RWPE1 (cell line): ENCODE measurements at regions not wholly inside any gene's neighbourhood (a gene's known extent, or its start where the extent isn't known, plus 50 kb on each side); places are given as distances from the start of the nearest gene placed in this dataset.
"Not testable (repeated sequence)": the region's sequence is repeated elsewhere in the genome, so short reads cannot be mapped to it uniquely, and the experiment has no call there.

Experiments
- CTCF ChIA-PET: fragments of 350-600 bp; sonication (Branson Sonifier 250); formaldehyde crosslinking; extraction: SDS; loops from one replicate; lab custom pipeline; 2021; lab: Yijun Ruan, JAX
- POLR2A ChIA-PET: fragments of 400-600 bp; formaldehyde crosslinking; extraction: SDS; loops from one replicate; lab custom pipeline; 2020; ENCODE audit warnings: antibody characterized with exemption; ENCODE audit not compliant: low non-redundant PET; lab: Yijun Ruan, JAX
- DNase-seq: peaks from one replicate; pipeline ENCODE4 v3.0.0; 2012; ENCODE audit warnings: low spot score
- H3K27ac ChIP-seq: fragments of 450-650 bp; 2 replicates; pipeline ENCODE4 v1.5.1; 2017
- TF ChIP-seq, protein P1 (sequence below): fragments of 450-650 bp; conservative IDR thresholded peaks from 2 replicates; pipeline ENCODE4 v1.5.1; 2017; ENCODE audit warnings: low read depth, mild to moderate bottlenecking

DNA sequence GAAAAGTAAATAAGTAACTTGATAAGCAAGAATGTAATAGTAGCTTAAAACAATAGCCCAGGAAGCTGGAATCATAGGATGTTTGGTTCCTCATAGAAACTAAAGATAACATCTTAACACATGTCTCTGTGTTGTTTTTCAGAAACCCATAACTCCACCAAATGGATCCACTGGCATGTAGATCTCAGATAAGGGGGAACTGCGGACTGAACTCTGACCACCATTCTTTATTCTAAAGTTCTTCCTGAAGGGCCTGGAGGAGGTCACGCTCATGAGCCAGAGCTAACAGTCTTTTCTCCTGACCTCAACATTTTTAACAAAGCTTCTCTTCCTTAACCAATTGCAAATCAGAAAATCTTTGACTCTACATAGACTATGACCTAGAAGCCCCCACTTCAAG, 101.9 kb downstream of the SOX14 start:
- CTCF ChIA-PET = no interaction called here
- TF ChIP-seq, protein P1, sequence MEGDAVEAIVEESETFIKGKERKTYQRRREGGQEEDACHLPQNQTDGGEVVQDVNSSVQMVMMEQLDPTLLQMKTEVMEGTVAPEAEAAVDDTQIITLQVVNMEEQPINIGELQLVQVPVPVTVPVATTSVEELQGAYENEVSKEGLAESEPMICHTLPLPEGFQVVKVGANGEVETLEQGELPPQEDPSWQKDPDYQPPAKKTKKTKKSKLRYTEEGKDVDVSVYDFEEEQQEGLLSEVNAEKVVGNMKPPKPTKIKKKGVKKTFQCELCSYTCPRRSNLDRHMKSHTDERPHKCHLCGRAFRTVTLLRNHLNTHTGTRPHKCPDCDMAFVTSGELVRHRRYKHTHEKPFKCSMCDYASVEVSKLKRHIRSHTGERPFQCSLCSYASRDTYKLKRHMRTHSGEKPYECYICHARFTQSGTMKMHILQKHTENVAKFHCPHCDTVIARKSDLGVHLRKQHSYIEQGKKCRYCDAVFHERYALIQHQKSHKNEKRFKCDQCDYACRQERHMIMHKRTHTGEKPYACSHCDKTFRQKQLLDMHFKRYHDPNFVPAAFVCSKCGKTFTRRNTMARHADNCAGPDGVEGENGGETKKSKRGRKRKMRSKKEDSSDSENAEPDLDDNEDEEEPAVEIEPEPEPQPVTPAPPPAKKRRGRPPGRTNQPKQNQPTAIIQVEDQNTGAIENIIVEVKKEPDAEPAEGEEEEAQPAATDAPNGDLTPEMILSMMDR = no peak
- POLR2A ChIA-PET = no interaction called here
- DNase-seq = no peak
- no peak overlapping the region for H3K27ac ChIP-seq

DNA sequence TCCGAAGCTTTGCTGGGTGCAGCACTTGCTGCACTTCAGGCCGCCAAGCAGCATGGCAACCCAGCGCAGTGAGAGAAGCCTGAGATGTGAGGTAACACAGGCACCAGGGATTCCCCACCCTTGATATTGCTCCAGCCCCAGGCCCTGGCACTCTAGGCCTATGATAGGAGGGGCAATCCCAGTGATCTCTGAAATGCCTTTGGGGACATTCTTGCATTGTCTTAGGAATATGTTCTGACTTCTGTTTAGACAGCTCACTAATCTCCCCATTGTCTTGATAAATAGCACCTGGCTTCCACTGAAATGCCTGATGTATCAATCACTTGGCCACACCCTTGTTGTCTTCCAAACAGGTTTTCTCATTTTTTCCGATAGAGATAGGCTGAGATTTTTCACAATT, 102.8 kb downstream of the SOX14 start:
- CTCF ChIA-PET = no interaction called here
- TF ChIP-seq, protein P1 = no peak
- POLR2A ChIA-PET = no interaction called here
- H3K27ac ChIP-seq = no peak overlapping the region
- DNase-seq = no peak

DNA sequence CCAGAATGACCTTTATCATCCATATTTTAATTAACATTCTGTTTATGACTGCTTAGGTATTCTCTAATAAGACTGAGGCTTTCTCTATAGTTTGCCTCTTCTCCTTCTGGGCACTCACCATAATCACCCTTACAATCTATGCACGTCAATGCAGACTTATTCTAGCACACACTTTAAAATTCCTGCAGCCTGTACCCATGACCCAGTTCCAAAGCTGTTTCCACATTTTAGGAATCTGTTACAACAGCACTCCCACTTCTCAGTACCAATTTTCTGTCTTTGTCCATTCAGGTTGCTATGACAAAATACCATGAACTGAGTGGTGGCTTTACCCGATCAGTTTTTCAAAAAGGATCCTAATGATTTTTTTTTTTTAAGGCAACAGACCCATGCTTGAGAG, 103.5 kb downstream of the SOX14 start:
- CTCF ChIA-PET = no interaction called here
- TF ChIP-seq, protein P1 = no peak
- DNase-seq = no peak
- no peak overlapping the region for H3K27ac ChIP-seq
- POLR2A ChIA-PET = no interaction called here

DNA sequence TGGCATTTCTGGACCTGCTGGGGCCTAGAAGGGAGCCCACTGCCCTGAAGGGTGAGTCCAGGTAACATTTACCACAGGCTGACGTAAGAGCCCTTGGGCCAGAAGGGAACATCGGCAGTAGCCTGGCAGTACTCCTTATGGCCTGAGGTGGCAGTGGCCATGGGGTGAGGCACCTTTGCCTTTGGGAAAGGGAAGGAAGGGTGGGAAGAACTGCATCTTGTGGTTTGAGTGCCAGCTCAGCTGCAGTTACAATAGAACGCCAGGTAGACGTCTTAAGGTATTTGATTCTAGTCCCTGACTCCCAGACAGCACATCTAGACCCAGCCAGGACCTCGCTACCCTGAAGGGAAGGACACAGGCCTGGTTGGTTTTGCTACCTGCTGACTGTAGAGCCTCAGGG, 104.9 kb downstream of the SOX14 start:
- no peak for DNase-seq
- CTCF ChIA-PET = no interaction called here
- POLR2A ChIA-PET = no interaction called here

DNA sequence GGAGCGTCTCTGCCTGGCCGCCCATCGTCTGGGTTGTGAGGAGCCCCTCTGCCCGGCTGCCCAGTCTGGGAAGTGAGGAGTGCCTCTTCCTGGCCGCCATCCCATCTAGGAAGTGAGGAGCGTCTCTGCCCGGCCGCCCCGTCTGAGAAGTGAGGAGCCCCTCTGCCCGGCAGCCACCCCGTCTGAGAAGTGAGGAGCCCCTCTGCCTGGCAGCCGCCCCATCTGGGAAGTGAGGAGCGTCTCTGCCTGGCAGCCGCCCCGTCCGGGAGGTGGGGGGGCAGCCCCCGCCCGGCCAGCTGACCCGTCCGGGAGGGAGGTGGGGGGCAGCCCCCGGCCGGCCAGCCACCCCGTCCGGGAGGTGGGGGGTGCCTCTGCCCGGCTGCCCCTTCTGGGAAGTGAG, 108.5 kb downstream of the SOX14 start:
- CTCF ChIA-PET, DNase-seq, H3K27ac ChIP-seq, POLR2A ChIA-PET: not testable (repeated sequence)

More for the DNA sequence above, 104.9 kb downstream of the SOX14 start:
- no peak overlapping the region for H3K27ac ChIP-seq
- TF ChIP-seq, protein P1 = no peak

DNA sequence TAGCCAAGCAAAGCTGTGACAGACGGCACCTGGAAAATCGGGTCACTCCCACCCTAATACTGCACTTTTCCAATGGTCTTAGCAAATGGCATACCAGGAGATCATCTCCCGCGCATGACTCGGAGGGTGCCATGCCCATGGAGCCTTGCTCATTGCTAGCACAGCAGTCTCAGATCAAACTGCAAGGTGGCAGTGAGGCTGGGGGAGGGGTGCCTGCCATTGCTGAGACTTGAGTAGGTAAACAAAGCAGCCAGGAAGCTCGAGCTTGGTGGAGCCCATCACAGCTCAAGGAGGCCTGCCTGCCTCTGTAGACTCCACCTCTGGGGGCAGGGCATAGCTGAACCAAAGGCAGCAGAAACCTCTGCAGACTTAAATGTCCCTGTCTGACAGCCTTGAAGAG, 113.1 kb upstream of the CLDN18 start:
- DNase-seq, POLR2A ChIA-PET, H3K27ac ChIP-seq: not testable (repeated sequence)
- CTCF ChIA-PET = interaction anchor here (0.8 kb wide), 1 partner anchor 38 kb away, joined by 5 read pairs; no protein-coding TSS in a partner anchor

DNA sequence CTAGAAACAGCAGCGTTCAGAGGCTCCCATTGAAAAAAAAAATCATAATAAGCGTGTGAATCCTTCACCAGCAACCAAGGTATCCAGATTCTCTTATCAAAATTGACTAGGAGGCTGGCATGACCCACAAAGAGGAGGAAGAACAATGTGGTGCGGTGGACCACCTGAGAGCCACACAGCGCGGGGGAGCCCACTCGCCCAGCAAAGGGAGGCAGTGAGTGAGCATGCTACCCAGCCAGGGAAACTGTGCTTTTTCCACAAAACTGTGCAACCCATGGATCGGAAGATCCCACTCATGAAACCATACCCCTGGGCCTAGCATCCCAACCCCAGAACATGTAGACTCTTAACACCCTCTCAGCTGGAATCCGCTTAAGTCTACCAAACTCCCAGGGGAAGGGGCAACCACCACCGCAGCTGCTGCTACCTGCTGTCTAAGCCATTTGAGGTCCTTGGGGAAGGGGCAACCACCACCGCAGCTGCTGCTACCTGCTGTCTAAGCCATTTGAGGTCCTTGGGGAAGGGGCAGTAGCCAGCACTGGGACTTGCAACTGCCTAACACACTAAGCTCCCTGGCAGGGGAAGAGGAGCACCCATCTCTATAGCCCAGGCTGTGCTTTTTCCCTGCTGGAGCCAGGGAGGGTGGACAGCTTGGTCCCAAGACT, 102.8 kb upstream of the CLDN18 start:
- TF ChIP-seq, protein P1 = no peak
- DNase-seq = no peak
- H3K27ac ChIP-seq = no peak overlapping the region
- CTCF ChIA-PET = no interaction called here
- POLR2A ChIA-PET = no interaction called here

DNA sequence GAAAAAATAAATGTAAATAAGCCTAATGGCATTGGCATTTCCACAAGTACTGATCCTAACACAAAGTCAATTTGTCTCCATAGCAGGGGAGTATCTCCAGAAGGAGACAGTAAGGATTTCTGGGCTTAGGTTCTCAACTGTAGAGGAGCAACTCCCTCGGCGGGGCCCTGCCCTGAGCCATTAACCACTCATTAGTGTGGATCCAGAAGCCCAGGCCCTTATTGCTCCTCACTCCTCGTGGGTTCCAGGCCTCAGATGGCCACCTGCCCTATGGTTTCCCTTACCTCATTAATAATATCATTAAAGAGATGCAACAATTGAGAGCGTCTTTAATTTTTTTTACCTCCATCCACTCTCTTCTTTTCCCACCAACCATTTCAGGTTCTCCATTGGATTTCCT, 85.3 kb upstream of the CLDN18 start:
- no peak overlapping the region for H3K27ac ChIP-seq
- no peak for DNase-seq
- TF ChIP-seq, protein P1 = no peak
- CTCF ChIA-PET = no interaction called here
- POLR2A ChIA-PET = no interaction called here
